Loucy (cell line): ENCODE measurements at regions not wholly inside any gene's neighbourhood (a gene's known extent, or its start where the extent isn't known, plus 50 kb on each side); places are given as distances from the start of the nearest gene placed in this dataset.

Experiments used
- H2AFZ ChIP-seq: fragments of 200-600 bp; sonication (generic); 2 replicates; pipeline ENCODE4 v1.6.0; 2016; ENCODE audit warnings: antibody characterized with exemption, mild to moderate bottlenecking, low read length, moderate library complexity
- H3F3A ChIP-seq: fragments of 200-600 bp; 2 replicates; pipeline ENCODE4 v1.6.0; 2016; ENCODE audit warnings: antibody characterized with exemption, low read depth, mild to moderate bottlenecking
- H3K27me3 ChIP-seq: fragments of 200-600 bp; sonication (generic); 2 replicates; pipeline ENCODE4 v1.6.1; 2014; ENCODE audit warnings: low read length, mild to moderate bottlenecking; ENCODE audit not compliant: insufficient read depth, poor library complexity, severe bottlenecking
- H3K36me3 ChIP-seq: fragments of 200-600 bp; sonication (generic); 2 replicates; pipeline ENCODE4 v1.6.1; 2016; ENCODE audit warnings: low read length; ENCODE audit not compliant: insufficient read depth
- H3K4me1 ChIP-seq: fragments of 200-600 bp; sonication (generic); 2 replicates; pipeline ENCODE4 v1.5.1; 2014; ENCODE audit warnings: low read length, mild to moderate bottlenecking; ENCODE audit not compliant: insufficient read depth, poor library complexity, severe bottlenecking
- H3K4me2 ChIP-seq: fragments of 200-600 bp; sonication (generic); 2 replicates; pipeline ENCODE4 v1.6.0; 2014; ENCODE audit warnings: antibody characterized with exemption, low read length, low read depth, mild to moderate bottlenecking; ENCODE audit not compliant: poor library complexity, severe bottlenecking
- H3K4me3 ChIP-seq: fragments of 200-600 bp; sonication (generic); 2 replicates; pipeline ENCODE4 v1.5.1; 2014; ENCODE audit warnings: low read length, mild to moderate bottlenecking, mixed read lengths; ENCODE audit not compliant: poor library complexity, severe bottlenecking
- H3K79me2 ChIP-seq: fragments of 200-600 bp; sonication (generic); 2 replicates; pipeline ENCODE4 v1.6.1; 2014; ENCODE audit warnings: low read length; ENCODE audit not compliant: insufficient read depth
- H3K9ac ChIP-seq: fragments of 200-600 bp; sonication (generic); 2 replicates; pipeline ENCODE4 v1.6.0; 2014; ENCODE audit warnings: mild to moderate bottlenecking, low read depth, low read length, moderate library complexity; ENCODE audit not compliant: poor library complexity, severe bottlenecking
- H3K9me2 ChIP-seq: fragments of 200-600 bp; sonication (generic); replicated peaks from 2 replicates; pipeline ENCODE4 v1.6.1; 2016; ENCODE audit warnings: low read depth, low read length, mixed read lengths
- H3K9me3 ChIP-seq: fragments of 200-600 bp; sonication (generic); 2 replicates; pipeline ENCODE4 v1.6.1; 2014; ENCODE audit warnings: mild to moderate bottlenecking, antibody characterized with exemption, low read length, low read depth; ENCODE audit not compliant: insufficient read depth
- H4K20me1 ChIP-seq: fragments of 200-600 bp; sonication (generic); 2 replicates; pipeline ENCODE4 v1.6.0; 2014; ENCODE audit warnings: antibody characterized with exemption, low read length, mild to moderate bottlenecking; ENCODE audit not compliant: insufficient read depth, poor library complexity, severe bottlenecking
- EZH2phosphoT487 ChIP-seq: fragments of 200-600 bp; IDR thresholded peaks from 2 replicates; pipeline ENCODE4 v1.6.1; 2018; ENCODE audit warnings: antibody characterized with exemption, mild to moderate bottlenecking, moderate library complexity, borderline replicate concordance
- TF ChIP-seq, protein P1 (sequence below): fragments of 200-600 bp; sonication (generic); conservative IDR thresholded peaks from 2 replicates; pipeline ENCODE4 v1.5.1; 2014; ENCODE audit warnings: mild to moderate bottlenecking, antibody characterized with exemption, low read length

DNA sequence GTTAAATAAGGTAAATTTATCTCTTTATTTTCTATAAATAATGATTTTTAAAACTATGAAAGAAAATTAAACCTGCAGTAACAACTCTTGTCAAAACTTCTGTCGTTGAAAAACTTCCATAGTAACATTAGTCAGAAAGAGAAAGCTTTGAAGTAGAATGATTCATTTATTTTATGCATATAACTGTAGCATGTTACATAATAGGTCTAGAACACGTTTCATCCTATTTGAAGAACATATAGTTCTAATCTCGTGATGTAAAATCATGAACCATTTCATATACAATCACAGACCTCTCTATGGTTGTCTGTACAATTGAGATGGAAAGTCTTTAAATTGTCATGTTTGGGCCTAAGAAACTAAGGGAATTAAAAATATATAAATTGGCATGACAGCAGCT is 61.3 kb upstream of the MYLIP start:
- TF ChIP-seq, protein P1, sequence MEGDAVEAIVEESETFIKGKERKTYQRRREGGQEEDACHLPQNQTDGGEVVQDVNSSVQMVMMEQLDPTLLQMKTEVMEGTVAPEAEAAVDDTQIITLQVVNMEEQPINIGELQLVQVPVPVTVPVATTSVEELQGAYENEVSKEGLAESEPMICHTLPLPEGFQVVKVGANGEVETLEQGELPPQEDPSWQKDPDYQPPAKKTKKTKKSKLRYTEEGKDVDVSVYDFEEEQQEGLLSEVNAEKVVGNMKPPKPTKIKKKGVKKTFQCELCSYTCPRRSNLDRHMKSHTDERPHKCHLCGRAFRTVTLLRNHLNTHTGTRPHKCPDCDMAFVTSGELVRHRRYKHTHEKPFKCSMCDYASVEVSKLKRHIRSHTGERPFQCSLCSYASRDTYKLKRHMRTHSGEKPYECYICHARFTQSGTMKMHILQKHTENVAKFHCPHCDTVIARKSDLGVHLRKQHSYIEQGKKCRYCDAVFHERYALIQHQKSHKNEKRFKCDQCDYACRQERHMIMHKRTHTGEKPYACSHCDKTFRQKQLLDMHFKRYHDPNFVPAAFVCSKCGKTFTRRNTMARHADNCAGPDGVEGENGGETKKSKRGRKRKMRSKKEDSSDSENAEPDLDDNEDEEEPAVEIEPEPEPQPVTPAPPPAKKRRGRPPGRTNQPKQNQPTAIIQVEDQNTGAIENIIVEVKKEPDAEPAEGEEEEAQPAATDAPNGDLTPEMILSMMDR = no peak
- Histone ChIP-seq H3K4me2 (no peak overlapping the region), H3K79me2 (no peaks in the 10 kb centered on the region), H3K36me3 (no peaks in the 10 kb centered on the region), H3K4me3 (no peak overlapping the region), H3K4me1 (no peaks in the 10 kb centered on the region), H3K9me2 (no peaks in the 10 kb centered on the region), H3K9me3 (no peaks in the 10 kb centered on the region), H2AFZ (no peak overlapping the region), H4K20me1 (no peaks in the 10 kb centered on the region), H3K27me3 (no peaks in the 10 kb centered on the region), H3K9ac (no peak overlapping the region), H3F3A (no peaks in the 10 kb centered on the region)

DNA sequence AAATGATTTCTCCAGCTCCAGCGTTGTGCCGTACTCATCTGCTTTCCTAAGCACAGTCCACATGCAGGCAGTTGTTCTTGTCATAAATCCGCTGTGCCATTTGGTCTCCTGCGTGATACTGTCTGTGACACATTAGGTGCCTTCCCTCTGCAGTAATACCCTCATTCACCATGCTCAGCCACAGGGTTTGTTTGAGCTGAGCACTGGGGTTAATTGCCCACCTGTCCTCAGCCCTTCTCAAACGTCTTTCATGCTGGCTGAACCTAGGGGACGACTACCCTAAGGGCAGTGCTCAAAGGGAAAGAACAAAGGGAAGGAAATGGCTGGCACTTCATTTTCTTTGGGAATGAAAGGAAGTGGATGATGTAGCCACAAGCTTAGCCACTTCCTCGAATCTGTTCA is 64.2 kb upstream of the MYLIP start:
- Histone ChIP-seq H3K4me1 (peaks cover 10% of the 10 kb centered on the region), H4K20me1 (no peaks in the 10 kb centered on the region), H3K9ac (no peak overlapping the region), H3K9me3 (no peaks in the 10 kb centered on the region), H2AFZ (no peak overlapping the region), H3K36me3 (no peaks in the 10 kb centered on the region), H3F3A (no peaks in the 10 kb centered on the region), H3K79me2 (no peaks in the 10 kb centered on the region), H3K4me2 (no peak overlapping the region), H3K4me3 (no peak overlapping the region), H3K27me3 (no peaks in the 10 kb centered on the region), H3K9me2 (no peaks in the 10 kb centered on the region)
- TF ChIP-seq EZH2phosphoT487 = no peak
- TF ChIP-seq, protein P1 = no peak

DNA sequence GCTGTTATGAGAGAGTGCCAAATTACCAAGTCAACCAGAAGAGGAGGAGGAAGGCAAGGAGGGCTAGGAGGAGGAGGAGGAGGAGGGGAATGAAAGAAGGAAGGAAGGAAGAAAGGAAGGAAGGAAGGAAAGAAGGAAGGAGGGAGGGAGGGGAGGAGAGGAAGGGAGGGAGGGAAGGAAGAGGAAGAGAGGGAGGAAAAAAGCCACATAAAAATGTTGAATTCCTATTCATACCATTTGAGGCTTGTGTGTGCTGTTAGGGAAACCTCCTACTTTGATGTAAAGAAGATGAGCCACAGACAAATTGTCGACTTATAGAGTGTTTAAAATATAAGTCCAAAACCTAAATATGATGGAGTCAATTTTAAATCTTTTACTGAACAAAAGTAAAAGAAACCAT is 65.3 kb upstream of the MYLIP start:
- no peaks in the 10 kb centered on the region for H3K36me3 ChIP-seq
- no peak overlapping the region for H3K4me3 ChIP-seq
- no peak for TF ChIP-seq EZH2phosphoT487
- TF ChIP-seq, protein P1 = no peak

More for the DNA sequence above, 65.3 kb upstream of the MYLIP start:
- Histone ChIP-seq H4K20me1 (no peaks in the 10 kb centered on the region), H3K79me2 (no peaks in the 10 kb centered on the region), H3K4me1 (peaks cover 14% of the 10 kb centered on the region), H3K4me2 (no peak overlapping the region), H3K27me3 (no peaks in the 10 kb centered on the region), H2AFZ (no peak overlapping the region), H3K9me2 (no peaks in the 10 kb centered on the region), H3K9ac (no peak overlapping the region), H3F3A (no peaks in the 10 kb centered on the region), H3K9me3 (no peaks in the 10 kb centered on the region)
